HG03439 (cell line): ENCODE measurements at regions not wholly inside any gene's neighbourhood (a gene's known extent, or its start where the extent isn't known, plus 50 kb on each side); places are given as distances from the start of the nearest gene placed in this dataset.
"Not testable (repeated sequence)": the region's sequence is repeated elsewhere in the genome, so short reads cannot be mapped to it uniquely, and the experiment has no call there.

Source experiments
- ATAC-seq: cut with Tn5 transposase; IDR thresholded peaks from one replicate; pipeline ENCODE4 v1.9.1; 2021; ENCODE audit warnings: mild to moderate bottlenecking, moderate library complexity; ENCODE audit not compliant: unreplicated experiment

- no peak for ATAC-seq
Observed at GRCh38 chr2:143936538-143936847, 583.4 kb downstream of the ZEB2 start.

GRCh38 chr2:143935482-143935752, 584.5 kb downstream of the ZEB2 start:
- no peak for ATAC-seq

- ATAC-seq, result no peak
Observed at GRCh38 chr2:143934626-143935481, 585.1 kb downstream of the ZEB2 start.

- no peak for ATAC-seq
Observed at GRCh38 chr2:143933946-143934569, 585.9 kb downstream of the ZEB2 start.

GRCh38 chr2:143930891-143931290, 589.0 kb downstream of the ZEB2 start:
- no peak for ATAC-seq

GRCh38 chr2:143928613-143929012, 591.3 kb downstream of the ZEB2 start:
- no peak for ATAC-seq

- no peak for ATAC-seq
Observed at GRCh38 chr2:143928184-143928583, 591.7 kb downstream of the ZEB2 start.

- ATAC-seq, result no peak
Observed at GRCh38 chr2:143926736-143927135, 593.2 kb downstream of the ZEB2 start.

- ATAC-seq, result not testable (repeated sequence)
Observed at GRCh38 chr2:143922261-143922830, 597.6 kb downstream of the ZEB2 start.

GRCh38 chr2:143918465-143918989, 601.4 kb downstream of the ZEB2 start:
- no peak for ATAC-seq

GRCh38 chr2:143916781-143917180, 603.1 kb downstream of the ZEB2 start:
- ATAC-seq, result no peak

GRCh38 chr2:143909577-143910353, 610.2 kb downstream of the ZEB2 start:
- ATAC-seq, result no peak

- ATAC-seq, result no peak
Observed at GRCh38 chr2:143908843-143909242, 611.1 kb downstream of the ZEB2 start.

- no peak for ATAC-seq
Observed at GRCh38 chr2:143907801-143908200, 612.1 kb downstream of the ZEB2 start.

GRCh38 chr2:143906850-143907249, 613.1 kb downstream of the ZEB2 start:
- no peak for ATAC-seq

GRCh38 chr2:143905587-143905986, 614.3 kb downstream of the ZEB2 start:
- ATAC-seq, result no peak

GRCh38 chr2:143903172-143903856, 616.6 kb downstream of the ZEB2 start:
- no peak for ATAC-seq

GRCh38 chr2:143901185-143901842, 618.6 kb downstream of the ZEB2 start:
- ATAC-seq, result peak; percentile 56

- ATAC-seq, result no peak
Observed at GRCh38 chr2:143899987-143900386, 619.9 kb downstream of the ZEB2 start.

GRCh38 chr2:143893371-143893770, 626.5 kb downstream of the ZEB2 start:
- ATAC-seq, result no peak
